Vagina (tissue), 2 donors: ENCODE measurements at regions not wholly inside any gene's neighbourhood (a gene's known extent, or its start where the extent isn't known, plus 50 kb on each side); places are given as distances from the start of the nearest gene placed in this dataset.

ENCODE experiments used
- POLR2A ChIP-seq, 2 donors: fragments of 450-650 bp; IDR thresholded peaks; one replicate each; pipeline ENCODE4 v1.6.1; 2017; ENCODE audit warnings: antibody characterized with exemption in 2 of 2, mild to moderate bottlenecking in 2 of 2, moderate library complexity in 2 of 2
- TF ChIP-seq, protein P1 (sequence below), 3 experiments: fragments of 450-650 bp in 2 of 3; fragments of 200-600 bp in 1 of 3; sonication (generic) in 1 of 3; IDR thresholded peaks; one replicate each; pipeline ENCODE4 v1.5.1; 2017 to 2019; ENCODE audit warnings: antibody characterized with exemption in 3 of 3, mild to moderate bottlenecking in 2 of 3, moderate library complexity in 2 of 3

DNA sequence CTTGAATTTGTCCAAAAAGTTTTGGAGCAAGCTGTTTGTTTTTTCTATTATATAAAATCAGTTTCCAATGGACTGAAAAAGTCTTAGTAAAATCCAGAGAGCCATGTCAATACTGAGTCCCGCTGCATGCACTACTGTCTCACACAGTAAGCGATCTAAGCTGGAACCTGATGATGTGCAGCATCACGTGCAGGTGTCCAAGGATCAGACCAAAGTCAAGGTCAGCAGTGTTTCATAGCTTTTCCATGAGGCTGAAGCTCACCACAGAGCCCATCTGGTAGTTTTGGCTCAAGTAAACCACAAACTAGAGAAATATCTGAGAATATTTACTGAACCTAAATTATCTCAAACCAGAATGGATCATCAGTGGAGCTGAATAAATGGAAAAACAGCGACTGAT is 784.0 kb upstream of the SEMA6D start:
- TF ChIP-seq, protein P1, sequence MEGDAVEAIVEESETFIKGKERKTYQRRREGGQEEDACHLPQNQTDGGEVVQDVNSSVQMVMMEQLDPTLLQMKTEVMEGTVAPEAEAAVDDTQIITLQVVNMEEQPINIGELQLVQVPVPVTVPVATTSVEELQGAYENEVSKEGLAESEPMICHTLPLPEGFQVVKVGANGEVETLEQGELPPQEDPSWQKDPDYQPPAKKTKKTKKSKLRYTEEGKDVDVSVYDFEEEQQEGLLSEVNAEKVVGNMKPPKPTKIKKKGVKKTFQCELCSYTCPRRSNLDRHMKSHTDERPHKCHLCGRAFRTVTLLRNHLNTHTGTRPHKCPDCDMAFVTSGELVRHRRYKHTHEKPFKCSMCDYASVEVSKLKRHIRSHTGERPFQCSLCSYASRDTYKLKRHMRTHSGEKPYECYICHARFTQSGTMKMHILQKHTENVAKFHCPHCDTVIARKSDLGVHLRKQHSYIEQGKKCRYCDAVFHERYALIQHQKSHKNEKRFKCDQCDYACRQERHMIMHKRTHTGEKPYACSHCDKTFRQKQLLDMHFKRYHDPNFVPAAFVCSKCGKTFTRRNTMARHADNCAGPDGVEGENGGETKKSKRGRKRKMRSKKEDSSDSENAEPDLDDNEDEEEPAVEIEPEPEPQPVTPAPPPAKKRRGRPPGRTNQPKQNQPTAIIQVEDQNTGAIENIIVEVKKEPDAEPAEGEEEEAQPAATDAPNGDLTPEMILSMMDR (IDR thresholded peaks at IDR 0.05): no peak
- no peak for TF ChIP-seq POLR2A (IDR thresholded peaks at IDR 0.05)
